ENCODE measurements at regions not wholly inside any gene's neighbourhood (a gene's known extent, or its start where the extent isn't known, plus 50 kb on each side); places are given as distances from the start of the nearest gene placed in this dataset.
"Not testable (repeated sequence)": the region's sequence is repeated elsewhere in the genome, so short reads cannot be mapped to it uniquely, and the experiment has no call there.

GRCh38 chr22:23424031-23424430, 156.1 kb downstream of the IGLL1 start:
- H3K4me3 ChIP-seq (ENCODE audit: low read depth, low read length): no peak overlapping the region
- no peak for TF ChIP-seq CTCF (IDR thresholded peaks at IDR 0.05; ENCODE audit: low read depth, low read length)

- not testable (repeated sequence) for H3K4me3 ChIP-seq (ENCODE audit: low read depth, low read length)
Observed at GRCh38 chr22:23422281-23422680, 157.8 kb downstream of the IGLL1 start.

- H3K4me3 ChIP-seq (ENCODE audit: low read depth, low read length): not testable (repeated sequence)
Observed at GRCh38 chr22:23421300-23421699, 158.8 kb downstream of the IGLL1 start.

- TF ChIP-seq CTCF (IDR thresholded peaks at IDR 0.05; ENCODE audit: low read depth, low read length): no peak
- no peak overlapping the region for H3K4me3 ChIP-seq (ENCODE audit: low read depth, low read length)
Observed at GRCh38 chr22:23419931-23420330, 160.2 kb downstream of the IGLL1 start.

- H3K4me3 ChIP-seq (ENCODE audit: low read depth, low read length): no peak overlapping the region
- TF ChIP-seq CTCF (IDR thresholded peaks at IDR 0.05; ENCODE audit: low read depth, low read length): no peak
Observed at GRCh38 chr22:23419171-23419570, 160.9 kb downstream of the IGLL1 start.

- TF ChIP-seq CTCF (IDR thresholded peaks at IDR 0.05; ENCODE audit: low read depth, low read length): no peak
- no peak overlapping the region for H3K4me3 ChIP-seq (ENCODE audit: low read depth, low read length)
Observed at GRCh38 chr22:23418159-23418788, 161.8 kb downstream of the IGLL1 start.

- not testable (repeated sequence) for H3K4me3 ChIP-seq (ENCODE audit: low read depth, low read length)
Observed at GRCh38 chr22:23417327-23417726, 162.8 kb downstream of the IGLL1 start.

GRCh38 chr22:23416169-23416690, 163.9 kb downstream of the IGLL1 start:
- H3K4me3 ChIP-seq (ENCODE audit: low read depth, low read length): not testable (repeated sequence)

- no peak for TF ChIP-seq CTCF (IDR thresholded peaks at IDR 0.05; ENCODE audit: low read depth, low read length)
- no peak overlapping the region for H3K4me3 ChIP-seq (ENCODE audit: low read depth, low read length)
Observed at GRCh38 chr22:23415490-23415851, 164.6 kb downstream of the IGLL1 start.

Measured in WI38 (cell line).